GM12891 (cell line): ENCODE measurements at regions not wholly inside any gene's neighbourhood (a gene's known extent, or its start where the extent isn't known, plus 50 kb on each side); places are given as distances from the start of the nearest gene placed in this dataset.

ENCODE experiments used
- DNase-seq: peaks from one replicate; pipeline ENCODE4 v3.0.0; 2011; ENCODE audit warnings: low spot score; ENCODE audit not compliant: insufficient read length
- FAIRE-seq: peaks from 2 replicates; lab custom pipeline; 2011; peaks lifted over from hg19 to GRCh38; lab: Jason Lieb, UNC
- PAX5 ChIP-seq: IDR thresholded peaks from 2 replicates; pipeline ENCODE4 v1.6.1; 2011; ENCODE audit warnings: low read length, moderate library complexity, mild to moderate bottlenecking; ENCODE audit not compliant: insufficient read depth, severe bottlenecking
- POLR2A ChIP-seq: IDR thresholded peaks from 2 replicates; pipeline ENCODE4 v1.6.1; 2011; ENCODE audit warnings: low read depth, low read length, control low read depth
- POLR2AphosphoS5 ChIP-seq: IDR thresholded peaks from 2 replicates; pipeline ENCODE4 v1.6.1; 2011; ENCODE audit warnings: low read depth, low read length, control low read depth
- POU2F2 ChIP-seq: IDR thresholded peaks from 2 replicates; pipeline ENCODE4 v1.6.1; 2011; ENCODE audit warnings: low read depth, mild to moderate bottlenecking, control low read depth, low read length, moderate library complexity
- SPI1 ChIP-seq: IDR thresholded peaks from 2 replicates; pipeline ENCODE4 v1.6.1; 2011; ENCODE audit warnings: low read depth, low read length, control low read depth
- TAF1 ChIP-seq: IDR thresholded peaks from 2 replicates; pipeline ENCODE4 v1.6.1; 2011; ENCODE audit warnings: low read depth, low read length, control low read depth

DNA sequence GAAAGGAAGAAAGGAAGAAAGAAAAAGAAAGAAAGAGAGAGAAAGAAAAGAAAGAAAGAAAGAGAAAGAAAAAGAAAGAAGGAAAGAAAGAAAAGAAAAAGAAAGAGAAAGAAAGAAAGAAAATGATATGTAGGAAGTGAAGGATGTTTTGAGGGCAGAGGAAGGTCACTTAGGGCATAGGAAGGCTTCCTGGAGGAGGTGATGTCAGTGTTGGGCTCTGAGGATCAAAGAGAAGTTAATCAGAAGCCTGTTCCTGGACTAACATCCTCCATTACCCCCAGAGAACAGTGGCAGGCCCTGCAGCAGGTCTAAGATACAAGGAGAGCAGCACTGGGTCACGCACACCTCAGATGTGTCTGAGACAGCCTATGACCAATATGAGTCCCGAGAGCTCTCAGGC lies 54.7 kb upstream of the CALN1 start:
- no peak for DNase-seq
- TF ChIP-seq PAX5, result no peak
- TF ChIP-seq POLR2AphosphoS5, result no peak
- TF ChIP-seq POU2F2, result no peak
- no peak for TF ChIP-seq POLR2A
- TF ChIP-seq SPI1, result no peak
- TF ChIP-seq TAF1, result no peak
- FAIRE-seq, result no peak

DNA sequence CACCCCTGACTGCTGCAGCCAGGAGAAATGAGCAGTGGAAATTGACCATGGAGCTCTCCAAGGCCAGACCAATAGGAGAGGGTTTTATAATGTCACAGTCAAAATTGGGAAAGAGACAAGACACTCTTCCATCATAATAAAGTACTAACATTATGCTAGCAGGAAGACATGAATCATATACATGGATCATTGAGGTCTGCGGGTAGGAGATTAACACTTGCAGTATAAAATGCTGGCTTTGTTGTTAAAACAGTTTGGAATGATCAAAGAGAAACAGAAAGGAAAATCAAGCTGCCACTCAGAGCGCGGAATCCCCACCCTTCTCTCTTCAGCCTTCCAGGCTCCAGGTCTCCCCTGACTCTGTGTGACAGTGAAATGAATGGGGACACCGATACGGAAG lies 53.4 kb upstream of the CALN1 start:
- TF ChIP-seq SPI1 (no peak), POLR2A (no peak), POU2F2 (no peak), TAF1 (no peak), PAX5 (no peak), POLR2AphosphoS5 (no peak)
- DNase-seq, result no peak
- no peak for FAIRE-seq

DNA sequence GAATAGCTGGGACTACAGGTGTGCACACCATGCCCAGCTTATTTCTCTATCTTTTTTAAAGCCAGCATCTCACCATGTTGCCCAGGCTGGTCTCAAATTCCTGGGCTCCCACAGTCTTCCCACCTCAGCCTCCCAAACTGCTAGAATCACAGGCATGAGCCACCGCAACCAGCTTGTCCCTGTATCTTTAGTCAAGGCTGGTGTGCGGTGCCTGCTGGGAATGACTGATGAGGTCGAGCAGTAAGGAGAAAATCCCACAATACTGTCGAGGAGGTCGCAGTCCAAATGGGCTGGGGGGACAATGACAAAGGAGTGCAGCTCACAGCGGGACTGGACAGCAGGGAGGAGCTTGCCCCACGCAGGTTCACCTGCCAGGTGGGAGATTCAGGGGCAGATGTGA lies 50.2 kb upstream of the CALN1 start:
- FAIRE-seq (no peak), DNase-seq (no peak)
- TF ChIP-seq POLR2AphosphoS5 (no peak), POLR2A (no peak), TAF1 (no peak), POU2F2 (no peak), PAX5 (no peak), SPI1 (no peak)
